HCT116 (cell line): ENCODE measurements at regions not wholly inside any gene's neighbourhood (a gene's known extent, or its start where the extent isn't known, plus 50 kb on each side); places are given as distances from the start of the nearest gene placed in this dataset.

Experiments
- ATAC-seq: fragments of 200-7000 bp; cut with Tn5 transposase; 2 replicates; pipeline ENCODE4 v1.9.1; 2020; ENCODE audit warnings: mild to moderate bottlenecking, moderate library complexity
- BruUV-seq: library from RNA; stranded (reverse); fragments of 400-500 nt; replicated peaks from 2 replicates; lab custom pipeline; 2021; lab: Mats Ljungman, UMichigan
- CTCF ChIA-PET: fragments of 300-600 bp; sonication (Branson Sonifier 250); formaldehyde crosslinking; loops from one replicate; lab custom pipeline; 2021; ENCODE audit warnings: antibody characterized with exemption; lab: Charles Lee
- POLR2A ChIA-PET: fragments of 300-600, 350-600 bp; sonication (Branson Sonifier 250); formaldehyde crosslinking; loops from one replicate; lab custom pipeline; 2021; ENCODE audit warnings: antibody characterized with exemption; lab: Charles Lee
- RAD21 ChIA-PET, 2 experiments: fragments of 300-600 bp; sonication (Branson Sonifier 250); formaldehyde crosslinking; loops; one replicate each; lab custom pipeline; 2023; ENCODE audit warnings: low total read pairs in 2 of 2; ENCODE audit not compliant: uncharacterized antibody in 2 of 2, unreplicated experiment in 2 of 2, low non-redundant PET in 1 of 2; lab: Charles Lee
- DNase-seq: peaks from one replicate; pipeline ENCODE4 v3.0.0-alpha.2; 2010; ENCODE audit warnings: low read depth, low spot score
- H2AFZ ChIP-seq: fragments of 200-600 bp; shearing (Covaris generic), sonication (generic); 2 replicates; pipeline ENCODE4 v1.6.1; 2017; ENCODE audit warnings: low read depth, mixed run types, mixed read lengths, antibody characterized with exemption, low read length; ENCODE audit not compliant: poor library complexity, severe bottlenecking
- H3K27ac ChIP-seq: 2 replicates; pipeline ENCODE4 v1.5.1; 2012; ENCODE audit warnings: low read depth, low read length
- H3K27me3 ChIP-seq: fragments of 200-600 bp; sonication (generic); 2 replicates; pipeline ENCODE4 v1.6.1; 2016; ENCODE audit warnings: mixed run types, low read length, mixed read lengths; ENCODE audit not compliant: insufficient read depth
- H3K36me3 ChIP-seq, 2 experiments: fragments of 200-500 bp in 1 of 2; fragments of 200-600 bp in 1 of 2; sonication (Bioruptor generic) in 1 of 2; sonication (generic) in 1 of 2; 2 replicates each; pipeline versions ENCODE4 v1.5.1 to v1.6.1; 2014 to 2016; ENCODE audit warnings: low read length in 2 of 2, inconsistent platforms in 1 of 2, mixed read lengths in 1 of 2, mixed run types in 1 of 2; ENCODE audit not compliant: insufficient read depth in 2 of 2, control insufficient read depth in 1 of 2
- H3K4me1 ChIP-seq, 2 experiments: fragments of 200-600 bp in 1 of 2; sonication (generic) in 1 of 2; 2 replicates each; pipeline versions ENCODE4 v1.5.1 to v1.6.1; 2012 to 2017; ENCODE audit warnings: low read length in 2 of 2, inconsistent platforms in 1 of 2, mild to moderate bottlenecking in 1 of 2, mixed read lengths in 1 of 2, mixed run types in 1 of 2, moderate library complexity in 1 of 2; ENCODE audit not compliant: insufficient read depth in 2 of 2, control insufficient read depth in 1 of 2
- H3K4me2 ChIP-seq: fragments of 200-600 bp; sonication (generic); 2 replicates; pipeline ENCODE4 v1.6.1; 2017; ENCODE audit warnings: mixed run types, low read length, mixed read lengths
- H3K4me3 ChIP-seq, 2 experiments: fragments of 200-600 bp in 1 of 2; sonication (generic) in 1 of 2; replicated peaks in 1 of 2; 2 replicates each; pipeline ENCODE4 v1.5.1; 2011 to 2016; ENCODE audit warnings: low read length in 2 of 2, control low read depth in 1 of 2, low read depth in 1 of 2, mild to moderate bottlenecking in 1 of 2, mixed read lengths in 1 of 2, mixed run types in 1 of 2
- H3K79me2 ChIP-seq: fragments of 200-600 bp; sonication (generic); 2 replicates; pipeline ENCODE4 v1.6.1; 2017; ENCODE audit warnings: mild to moderate bottlenecking, mixed run types, low read length, moderate library complexity, mixed read lengths; ENCODE audit not compliant: insufficient read depth
- H3K9ac ChIP-seq: fragments of 200-600 bp; sonication (generic); 2 replicates; pipeline ENCODE4 v1.6.1; 2016; ENCODE audit warnings: low read length, mixed read lengths
- H3K9me2 ChIP-seq: fragments of 200-600 bp; sonication (generic), shearing (Covaris generic); 2 replicates; pipeline ENCODE4 v1.6.1; 2017; ENCODE audit warnings: mixed run types, mild to moderate bottlenecking, moderate library complexity; ENCODE audit not compliant: insufficient read depth
- H3K9me3 ChIP-seq, 2 experiments: fragments of 200-500 bp in 1 of 2; fragments of 200-600 bp in 1 of 2; sonication (Bioruptor generic) in 1 of 2; sonication (generic) in 1 of 2; 2 replicates each; pipeline ENCODE4 v1.6.1; 2014 to 2017; ENCODE audit warnings: low read length in 2 of 2, mixed read lengths in 2 of 2, inconsistent platforms in 1 of 2, low read depth in 1 of 2, mild to moderate bottlenecking in 1 of 2, mixed run types in 1 of 2, moderate library complexity in 1 of 2; ENCODE audit not compliant: control insufficient read depth in 1 of 2, insufficient read depth in 1 of 2
- H4K20me1 ChIP-seq: fragments of 200-600 bp; sonication (generic), shearing (Covaris generic); 2 replicates; pipeline ENCODE4 v1.6.1; 2017; ENCODE audit warnings: mixed run types, mild to moderate bottlenecking, moderate library complexity; ENCODE audit not compliant: insufficient read depth
- ATF3 ChIP-seq: IDR thresholded peaks from 2 replicates; pipeline ENCODE4 v1.6.1; 2012
- EZH2 ChIP-seq: fragments of 200-600 bp; sonication (generic); IDR thresholded peaks from 2 replicates; pipeline ENCODE4 v1.6.1; 2017; ENCODE audit warnings: antibody characterized with exemption, mixed run types
- FOSL1 ChIP-seq: IDR thresholded peaks from 2 replicates; pipeline ENCODE4 v1.6.1; 2012; ENCODE audit warnings: low read depth
- SP1 ChIP-seq: IDR thresholded peaks from 2 replicates; pipeline ENCODE4 v1.6.1; 2012; ENCODE audit warnings: low read depth
- TCF7L2 ChIP-seq: IDR thresholded peaks from 2 replicates; pipeline ENCODE4 v1.7.0; 2011; ENCODE audit warnings: borderline replicate concordance, inconsistent platforms; ENCODE audit not compliant: insufficient read depth, insufficient read length; ENCODE audit errors: extremely low read depth
- intact Hi-C: fragments of 100-400 bp; cut with micrococcal nuclease; formaldehyde crosslinking; loops from 2 replicates; pipeline ENCODE4 v1.10.0; 2022
- TF ChIP-seq, protein P1 (sequence below): IDR thresholded peaks from 2 replicates; pipeline ENCODE4 v1.6.1; 2012; ENCODE audit warnings: low read depth
- TF ChIP-seq, protein P2 (sequence below): IDR thresholded peaks from 2 replicates; pipeline ENCODE4 v1.6.1; 2011; ENCODE audit warnings: mild to moderate bottlenecking, low read length, moderate library complexity; ENCODE audit not compliant: insufficient replicate concordance; ENCODE audit errors: extremely low read depth

DNA sequence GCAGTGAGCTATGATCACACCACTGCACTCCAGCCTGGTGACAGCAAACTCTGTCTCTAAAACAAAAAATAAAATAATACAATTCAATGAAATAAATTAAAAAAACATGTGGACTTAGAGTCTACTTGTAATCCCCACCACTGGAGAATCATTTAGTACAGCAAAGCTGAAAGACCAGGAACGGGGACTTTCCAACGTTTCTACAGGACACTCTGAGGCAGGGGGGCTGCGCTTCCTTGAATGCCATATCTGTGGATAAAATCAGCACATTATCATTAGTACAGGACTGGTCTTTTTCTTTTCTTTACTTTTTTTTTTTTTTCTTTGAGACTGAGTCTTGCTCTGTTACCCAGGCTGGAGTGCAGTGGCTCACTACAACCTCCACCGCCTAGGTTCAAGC lies 124.8 kb downstream of the MXRA5 start:
- Histone ChIP-seq H3K9me3 (no peaks in the 10 kb centered on the region), H2AFZ (no peak overlapping the region), H3K27ac (no peak overlapping the region), H3K9ac (no peak overlapping the region), H3K4me2 (no peak overlapping the region), H4K20me1 (no peaks in the 10 kb centered on the region), H3K4me3 (no peak overlapping the region), H3K9me2 (no peaks in the 10 kb centered on the region), H3K4me1 (no peaks in the 10 kb centered on the region), H3K36me3 (no peaks in the 10 kb centered on the region)
- ChIA-PET POLR2A (no interaction called here), RAD21 (no interaction called here), CTCF (no interaction called here)
- ATAC-seq: no peak
- intact Hi-C loops: no loop called here
- DNase-seq: no peak
- BruUV-seq: no TSS peak
- TF ChIP-seq TCF7L2 (no peak), FOSL1 (no peak), ATF3 (no peak), EZH2 (no peak), SP1 (no peak)
- TF ChIP-seq, protein P1, sequence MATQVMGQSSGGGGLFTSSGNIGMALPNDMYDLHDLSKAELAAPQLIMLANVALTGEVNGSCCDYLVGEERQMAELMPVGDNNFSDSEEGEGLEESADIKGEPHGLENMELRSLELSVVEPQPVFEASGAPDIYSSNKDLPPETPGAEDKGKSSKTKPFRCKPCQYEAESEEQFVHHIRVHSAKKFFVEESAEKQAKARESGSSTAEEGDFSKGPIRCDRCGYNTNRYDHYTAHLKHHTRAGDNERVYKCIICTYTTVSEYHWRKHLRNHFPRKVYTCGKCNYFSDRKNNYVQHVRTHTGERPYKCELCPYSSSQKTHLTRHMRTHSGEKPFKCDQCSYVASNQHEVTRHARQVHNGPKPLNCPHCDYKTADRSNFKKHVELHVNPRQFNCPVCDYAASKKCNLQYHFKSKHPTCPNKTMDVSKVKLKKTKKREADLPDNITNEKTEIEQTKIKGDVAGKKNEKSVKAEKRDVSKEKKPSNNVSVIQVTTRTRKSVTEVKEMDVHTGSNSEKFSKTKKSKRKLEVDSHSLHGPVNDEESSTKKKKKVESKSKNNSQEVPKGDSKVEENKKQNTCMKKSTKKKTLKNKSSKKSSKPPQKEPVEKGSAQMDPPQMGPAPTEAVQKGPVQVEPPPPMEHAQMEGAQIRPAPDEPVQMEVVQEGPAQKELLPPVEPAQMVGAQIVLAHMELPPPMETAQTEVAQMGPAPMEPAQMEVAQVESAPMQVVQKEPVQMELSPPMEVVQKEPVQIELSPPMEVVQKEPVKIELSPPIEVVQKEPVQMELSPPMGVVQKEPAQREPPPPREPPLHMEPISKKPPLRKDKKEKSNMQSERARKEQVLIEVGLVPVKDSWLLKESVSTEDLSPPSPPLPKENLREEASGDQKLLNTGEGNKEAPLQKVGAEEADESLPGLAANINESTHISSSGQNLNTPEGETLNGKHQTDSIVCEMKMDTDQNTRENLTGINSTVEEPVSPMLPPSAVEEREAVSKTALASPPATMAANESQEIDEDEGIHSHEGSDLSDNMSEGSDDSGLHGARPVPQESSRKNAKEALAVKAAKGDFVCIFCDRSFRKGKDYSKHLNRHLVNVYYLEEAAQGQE: no peak
- TF ChIP-seq, protein P2, sequence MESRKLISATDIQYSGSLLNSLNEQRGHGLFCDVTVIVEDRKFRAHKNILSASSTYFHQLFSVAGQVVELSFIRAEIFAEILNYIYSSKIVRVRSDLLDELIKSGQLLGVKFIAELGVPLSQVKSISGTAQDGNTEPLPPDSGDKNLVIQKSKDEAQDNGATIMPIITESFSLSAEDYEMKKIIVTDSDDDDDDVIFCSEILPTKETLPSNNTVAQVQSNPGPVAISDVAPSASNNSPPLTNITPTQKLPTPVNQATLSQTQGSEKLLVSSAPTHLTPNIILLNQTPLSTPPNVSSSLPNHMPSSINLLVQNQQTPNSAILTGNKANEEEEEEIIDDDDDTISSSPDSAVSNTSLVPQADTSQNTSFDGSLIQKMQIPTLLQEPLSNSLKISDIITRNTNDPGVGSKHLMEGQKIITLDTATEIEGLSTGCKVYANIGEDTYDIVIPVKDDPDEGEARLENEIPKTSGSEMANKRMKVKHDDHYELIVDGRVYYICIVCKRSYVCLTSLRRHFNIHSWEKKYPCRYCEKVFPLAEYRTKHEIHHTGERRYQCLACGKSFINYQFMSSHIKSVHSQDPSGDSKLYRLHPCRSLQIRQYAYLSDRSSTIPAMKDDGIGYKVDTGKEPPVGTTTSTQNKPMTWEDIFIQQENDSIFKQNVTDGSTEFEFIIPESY: no peak
- TF ChIP-seq, all 23 proteins: peak for 0
- H3K79me2 ChIP-seq: no peaks in the 10 kb centered on the region
- 0 out of 2 replicates have a peak, but pooled peaks cover 3% of the 10 kb centered on the region for H3K27me3 ChIP-seq
